HG03039 (cell line): ENCODE measurements at regions not wholly inside any gene's neighbourhood (a gene's known extent, or its start where the extent isn't known, plus 50 kb on each side); places are given as distances from the start of the nearest gene placed in this dataset.

Experiments used
- ATAC-seq: cut with Tn5 transposase; IDR thresholded peaks from one replicate; pipeline ENCODE4 v1.9.1; 2021; ENCODE audit warnings: mild to moderate bottlenecking, moderate library complexity; ENCODE audit not compliant: unreplicated experiment

DNA sequence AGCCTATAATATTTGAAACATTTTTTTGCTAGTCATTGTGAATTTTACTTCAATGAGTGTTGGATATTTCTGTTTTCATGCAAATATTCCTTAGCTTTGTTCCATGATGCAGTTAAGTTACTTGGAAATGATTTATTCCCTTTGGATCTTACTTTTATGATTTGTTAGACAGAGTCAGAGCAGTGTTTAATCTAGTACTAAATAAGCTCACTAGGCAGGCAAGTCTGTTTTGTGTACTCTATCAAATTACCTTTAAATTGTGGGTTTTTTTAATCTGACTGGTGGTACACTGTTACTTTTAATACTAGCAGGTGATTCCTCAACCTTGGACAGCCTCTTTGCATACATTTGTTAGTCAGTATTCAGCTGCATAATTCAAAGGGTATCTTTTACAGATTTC is 173.3 kb upstream of the MBNL1 start:
- no peak for ATAC-seq

- no peak for ATAC-seq
These were observed 172.3 kb upstream of the MBNL1 start for GRCh38 chr3:152096280-152096906.

DNA sequence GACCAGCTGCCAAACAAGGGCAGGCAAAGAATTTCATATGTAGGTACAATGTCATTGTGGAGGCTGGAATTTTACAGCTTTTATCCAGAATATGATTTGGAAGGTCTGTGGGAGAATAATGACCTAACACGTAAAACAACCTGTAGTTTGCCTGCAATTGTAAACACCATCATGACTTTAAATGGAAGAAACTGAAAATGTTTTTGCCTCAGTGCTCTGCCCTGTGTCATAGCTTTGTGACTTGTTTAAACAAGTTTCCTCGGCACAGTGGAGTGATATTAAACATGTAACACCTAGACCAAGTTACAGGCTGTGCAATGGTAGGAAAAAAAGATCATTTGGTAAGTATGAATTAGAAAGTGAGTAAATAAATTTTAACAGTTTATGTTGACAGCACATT is 171.6 kb upstream of the MBNL1 start:
- no peak for ATAC-seq

- no peak for ATAC-seq
These were observed 171.0 kb upstream of the MBNL1 start for GRCh38 chr3:152097770-152098169.

- ATAC-seq = peak; percentile 91
These were observed 168.1 kb upstream of the MBNL1 start for GRCh38 chr3:152100491-152101132.

DNA sequence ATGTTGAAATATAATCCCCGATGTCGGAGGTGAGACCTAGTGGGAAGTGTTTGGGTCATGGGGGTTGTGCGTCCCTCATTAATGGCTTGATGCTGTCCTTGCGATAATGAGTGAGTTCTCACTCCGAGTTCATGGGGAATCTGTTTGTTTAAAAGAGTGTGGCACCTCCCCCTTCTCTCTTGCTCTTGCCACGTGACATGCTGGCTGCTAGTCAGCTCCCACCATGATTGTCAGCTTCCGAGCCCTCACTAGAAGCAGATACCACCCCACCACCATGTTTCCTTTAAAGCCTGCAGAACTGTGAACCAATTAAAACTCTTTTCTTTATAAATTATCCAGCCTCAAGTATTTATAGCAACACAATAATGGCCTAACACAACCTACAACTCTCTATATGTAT is 166.3 kb upstream of the MBNL1 start:
- ATAC-seq = no peak

DNA sequence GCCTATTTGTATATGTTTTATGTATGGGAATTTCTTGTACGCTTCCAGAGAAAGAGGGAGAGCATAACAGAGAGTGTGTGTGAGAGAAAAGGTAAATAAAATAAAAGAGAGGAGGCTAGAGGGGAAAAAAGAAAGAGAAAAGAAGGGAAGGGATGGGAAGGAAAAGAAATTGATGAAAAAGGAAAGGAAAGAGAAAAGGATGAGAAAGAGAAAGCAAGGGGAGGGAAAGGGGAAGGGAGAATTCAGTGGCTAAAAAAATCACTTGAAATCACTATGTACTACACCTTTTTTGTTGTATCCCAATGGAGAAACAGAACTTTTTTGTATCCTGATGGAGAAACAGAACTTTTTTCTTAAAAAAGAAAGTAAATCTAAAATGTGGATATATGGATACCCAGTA is 165.5 kb upstream of the MBNL1 start:
- ATAC-seq = no peak

DNA sequence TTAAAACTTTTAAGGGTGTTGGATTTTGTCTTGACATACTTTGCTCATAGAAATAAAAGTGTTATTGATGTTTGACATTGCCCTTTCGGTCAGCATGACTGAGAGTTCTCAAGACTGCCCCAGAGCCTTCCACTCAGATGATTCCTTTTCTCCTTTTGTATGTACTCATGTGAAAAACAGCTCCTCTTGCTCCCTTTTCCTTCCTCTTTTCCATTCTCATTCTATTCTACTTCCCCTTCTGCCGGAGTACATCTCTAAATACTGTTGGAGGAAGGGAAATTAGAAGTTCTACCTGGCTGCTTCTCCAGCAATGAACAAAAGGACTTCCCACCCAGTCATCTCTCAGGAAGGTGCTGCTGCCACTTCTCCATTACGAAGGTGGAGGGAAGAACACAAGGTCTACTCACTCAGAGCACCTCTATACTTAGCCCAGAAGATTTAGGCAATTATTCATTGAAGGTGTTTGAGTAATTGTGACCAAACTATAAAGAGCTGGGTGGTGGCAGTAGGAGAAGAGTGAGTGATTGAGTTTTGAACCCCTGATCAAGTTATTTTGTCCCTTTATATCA is 163.8 kb upstream of the MBNL1 start:
- no peak for ATAC-seq

DNA sequence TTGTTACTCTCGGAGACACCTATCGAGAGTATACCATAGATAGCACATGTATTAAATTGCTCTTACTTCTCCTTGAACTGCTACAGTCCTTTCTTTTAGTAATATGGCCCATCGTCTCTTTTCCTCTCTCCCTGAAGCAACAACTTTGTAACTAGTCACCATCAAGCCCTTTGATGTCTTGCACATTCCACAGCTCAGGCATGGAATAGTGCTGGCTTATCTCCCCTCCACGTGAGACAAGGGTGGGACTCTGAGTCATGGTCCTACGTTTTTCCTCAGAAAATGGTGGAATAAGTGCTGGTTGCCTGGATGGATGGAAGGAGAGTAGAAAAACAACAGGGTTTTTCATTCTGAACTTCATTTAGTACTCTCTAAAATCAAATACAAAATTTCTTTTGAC is 163.3 kb upstream of the MBNL1 start:
- ATAC-seq = no peak

- no peak for ATAC-seq
These were observed 159.7 kb upstream of the MBNL1 start for GRCh38 chr3:152109038-152109437.

DNA sequence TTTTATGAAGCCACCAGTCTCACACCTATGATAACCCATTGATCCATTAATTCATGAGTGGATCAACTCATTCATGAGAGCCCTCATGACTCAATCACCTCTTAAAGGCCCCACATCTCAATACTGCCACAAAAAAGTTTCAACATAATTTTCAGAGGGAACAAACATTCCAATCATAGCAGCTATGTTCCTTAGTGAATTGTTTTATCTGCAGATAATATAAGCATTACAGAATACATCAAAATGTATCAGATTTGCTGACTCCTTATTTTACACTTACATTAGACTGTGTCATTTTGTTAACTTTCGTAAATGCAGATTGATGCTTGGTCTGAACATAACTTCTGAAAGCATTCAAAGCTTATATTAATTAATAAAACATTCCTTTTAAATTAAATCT is 155.3 kb upstream of the MBNL1 start:
- no peak for ATAC-seq

DNA sequence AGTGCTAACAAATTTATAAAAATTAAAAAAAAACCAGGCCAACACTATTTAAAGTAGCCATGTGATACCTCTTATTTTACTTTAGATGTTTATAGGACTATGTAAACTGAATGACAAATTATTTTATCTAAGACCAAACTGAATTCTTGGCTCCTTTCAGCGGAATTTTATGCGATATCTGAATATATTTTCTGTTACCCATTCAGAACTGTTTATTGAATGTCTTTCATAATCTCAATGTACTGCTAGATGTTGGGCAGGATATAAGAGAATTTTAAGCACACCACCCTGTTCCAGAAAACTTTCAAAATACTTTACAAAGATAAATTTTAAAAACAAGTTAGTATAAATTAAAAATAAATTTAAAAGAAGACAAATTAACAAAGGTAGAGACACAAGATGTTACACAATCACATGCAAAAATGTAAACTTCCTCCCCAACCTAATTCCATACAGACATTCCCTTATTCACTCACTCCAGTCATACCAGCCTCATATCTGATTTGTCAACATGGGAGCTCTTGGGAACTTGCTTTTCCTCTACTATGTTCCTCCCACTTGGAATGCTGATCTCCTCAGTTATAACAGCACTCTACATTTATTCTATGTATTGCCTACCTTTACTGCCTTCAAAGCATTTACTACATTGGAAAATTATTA is 154.6 kb upstream of the MBNL1 start:
- no peak for ATAC-seq

GRCh38 chr3:152120601-152121269 is 148.0 kb upstream of the MBNL1 start:
- no peak for ATAC-seq

DNA sequence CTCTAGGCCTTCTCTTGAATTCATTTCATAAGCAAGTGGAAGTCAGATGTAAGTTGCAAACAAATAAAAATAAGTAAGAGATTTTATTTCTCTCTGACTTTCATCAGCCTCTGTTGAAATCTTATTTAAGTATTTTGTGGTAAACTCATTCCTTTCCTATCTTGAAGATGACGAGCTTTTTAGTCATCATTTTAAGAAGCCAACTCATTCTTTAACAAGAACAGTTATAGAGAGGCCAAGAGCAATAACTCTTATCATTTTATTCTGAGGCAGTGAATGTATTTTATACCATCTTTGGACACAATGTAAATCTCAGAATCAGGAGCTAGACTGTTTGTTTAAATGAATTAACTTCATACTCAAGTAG is 147.5 kb upstream of the MBNL1 start:
- ATAC-seq = no peak

GRCh38 chr3:152122851-152123250 is 145.9 kb upstream of the MBNL1 start:
- ATAC-seq = no peak

DNA sequence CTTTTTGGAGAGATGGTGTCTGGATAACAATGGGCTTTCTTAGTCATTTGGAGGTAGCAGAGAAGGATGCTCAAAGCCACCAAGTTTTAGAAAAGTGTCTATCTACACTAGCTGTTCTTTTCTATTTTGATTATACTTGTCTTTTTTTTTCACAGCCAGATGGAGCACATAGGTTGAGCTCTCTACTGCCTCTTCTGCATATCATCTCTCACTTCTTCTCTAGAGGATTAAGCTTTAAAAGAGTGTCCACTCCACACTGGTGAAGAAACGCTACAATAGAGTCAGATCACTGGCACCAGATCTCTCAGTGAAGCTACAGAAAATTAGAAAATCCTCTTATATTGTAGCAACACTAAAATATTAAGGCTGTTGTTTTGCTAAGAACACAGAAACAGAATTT is 145.3 kb upstream of the MBNL1 start:
- no peak for ATAC-seq

DNA sequence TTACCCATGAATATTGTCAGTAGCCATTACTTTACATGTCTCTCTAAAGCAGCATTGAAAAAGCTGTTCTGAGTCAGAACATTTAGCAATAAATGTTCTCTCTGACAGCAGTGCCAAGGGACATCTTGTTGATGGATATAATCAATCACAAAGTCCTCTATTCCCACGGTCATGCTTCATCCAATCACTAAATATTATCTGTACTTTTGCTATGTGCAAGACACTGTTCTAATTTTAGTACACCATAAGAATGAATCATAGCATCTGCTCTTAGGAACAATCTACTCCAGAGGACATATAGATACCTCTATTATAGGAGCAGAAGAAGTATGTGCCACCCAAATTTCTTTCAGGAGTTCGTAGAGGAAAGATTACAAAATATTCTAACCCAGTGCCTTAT is 142.5 kb upstream of the MBNL1 start:
- no peak for ATAC-seq

- ATAC-seq = peak; percentile 99
These were observed 141.7 kb upstream of the MBNL1 start for GRCh38 chr3:152127058-152127457.

- no peak for ATAC-seq
These were observed 140.4 kb upstream of the MBNL1 start for GRCh38 chr3:152128356-152128755.

- ATAC-seq = no peak
These were observed 129.1 kb upstream of the MBNL1 start for GRCh38 chr3:152139651-152140050.

DNA sequence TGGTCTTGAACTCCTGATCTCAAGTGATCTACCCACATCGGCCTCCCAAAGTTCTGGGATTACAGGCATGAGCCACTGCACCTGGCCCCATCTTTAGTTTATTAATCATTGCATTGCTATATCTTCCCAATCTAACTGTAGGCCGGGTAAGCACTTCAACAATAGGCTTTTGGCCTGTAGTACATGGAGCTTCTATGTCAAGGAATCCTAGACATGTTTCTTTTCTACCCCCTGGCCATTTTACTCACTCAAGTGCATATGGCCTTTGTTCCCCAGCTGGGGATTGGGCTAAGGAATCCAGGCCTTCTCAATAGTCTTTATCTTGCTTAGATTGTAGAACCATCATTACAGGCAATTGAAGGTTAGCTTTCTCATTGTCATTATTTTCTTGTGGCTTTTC is 122.3 kb upstream of the MBNL1 start:
- ATAC-seq = no peak

DNA sequence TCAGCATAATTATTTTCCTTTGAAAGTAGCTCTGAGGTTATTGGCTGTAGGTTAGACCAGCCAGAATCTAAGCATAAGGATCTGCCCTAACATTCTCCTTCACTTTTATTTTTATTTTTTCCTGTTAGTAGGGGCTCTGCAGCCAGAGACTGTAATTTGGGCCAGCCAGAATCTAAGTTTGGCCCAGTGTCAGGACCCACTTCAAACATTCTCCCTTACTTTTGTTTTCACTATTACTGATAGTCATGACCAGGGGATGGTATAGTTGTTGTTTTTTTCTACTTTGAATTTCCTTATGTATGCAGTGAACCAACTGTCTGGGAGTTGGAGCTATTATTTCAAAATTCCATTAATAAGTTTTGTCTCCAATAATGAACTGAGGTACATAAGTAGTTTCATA is 121.0 kb upstream of the MBNL1 start:
- ATAC-seq = no peak
